Activated T-cell treated with anti-CD3 and anti-CD28 coated beads, Interleukin-2, amount 50 U/mL, for 72 hours (primary cell): ENCODE measurements at regions not wholly inside any gene's neighbourhood (a gene's known extent, or its start where the extent isn't known, plus 50 kb on each side); places are given as distances from the start of the nearest gene placed in this dataset.

Experiments used
- ATAC-seq, 2 donors: fragments of 150-1000 bp; cut with Tn5 transposase; replicated peaks in 1 of 2; 2 replicates each; pipeline ENCODE4 v1.10.0; 2021; ENCODE audit warnings: moderate library complexity in 2 of 2, mild to moderate bottlenecking in 1 of 2
- DNase-seq, 2 donors: peaks; one replicate each; pipeline ENCODE4 v3.0.0; 2021 to 2022; ENCODE audit warnings: mixed read lengths in 1 of 2
- H3K27ac Mint-ChIP-seq: one replicate; pipeline ENCODE4 v1.8.0; 2022; ENCODE audit warnings: mild to moderate bottlenecking, moderate library complexity, mixed read lengths
- H3K27me3 Mint-ChIP-seq: one replicate; pipeline ENCODE4 v1.8.0; 2022; ENCODE audit warnings: low read depth, mixed read lengths
- H3K36me3 Mint-ChIP-seq, 2 donors: one replicate each; pipeline ENCODE4 v1.8.0; 2022; ENCODE audit warnings: mixed read lengths in 2 of 2, mild to moderate bottlenecking in 1 of 2; ENCODE audit not compliant: insufficient read depth in 2 of 2
- H3K4me1 Mint-ChIP-seq: one replicate; pipeline ENCODE4 v1.8.0; 2022; ENCODE audit warnings: low read depth, mixed read lengths
- H3K4me3 Mint-ChIP-seq, 2 donors: one replicate each; pipeline ENCODE4 v1.8.0; 2022; ENCODE audit warnings: mild to moderate bottlenecking in 2 of 2, mixed read lengths in 2 of 2, moderate library complexity in 2 of 2
- H3K9me3 Mint-ChIP-seq, 2 donors: one replicate each; pipeline ENCODE4 v1.8.0; 2022; ENCODE audit warnings: mixed read lengths in 2 of 2

DNA sequence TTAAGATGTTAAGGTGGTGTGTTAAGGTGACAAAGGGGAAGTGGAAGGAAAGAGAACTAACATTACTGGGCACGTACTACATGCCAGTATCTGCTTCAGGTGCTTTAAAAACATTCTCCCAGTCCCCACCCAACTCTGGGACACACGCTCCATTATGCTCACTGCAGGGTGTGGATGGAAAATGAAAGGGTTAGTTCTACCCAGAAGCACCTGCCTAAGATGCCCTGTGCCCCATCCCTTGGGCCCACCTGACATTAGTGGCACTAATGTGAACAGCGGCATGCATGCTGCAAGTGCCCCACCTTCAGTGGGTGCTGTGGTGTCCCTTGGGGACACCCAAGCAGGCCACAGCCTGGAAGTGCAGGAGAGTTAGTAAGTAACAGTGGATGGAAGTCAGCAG, 82.9 kb upstream of the CXADR start:
- Mint-ChIP-seq H3K4me3 (no peak overlapping the region), H3K27me3 (peaks cover 4% of the 10 kb centered on the region), H3K9me3 (no peaks in the 10 kb centered on the region), H3K36me3 (no peaks in the 10 kb centered on the region), H3K27ac (no peak overlapping the region), H3K4me1 (no peaks in the 10 kb centered on the region)
- ATAC-seq = no peak
- no peak for DNase-seq

DNA sequence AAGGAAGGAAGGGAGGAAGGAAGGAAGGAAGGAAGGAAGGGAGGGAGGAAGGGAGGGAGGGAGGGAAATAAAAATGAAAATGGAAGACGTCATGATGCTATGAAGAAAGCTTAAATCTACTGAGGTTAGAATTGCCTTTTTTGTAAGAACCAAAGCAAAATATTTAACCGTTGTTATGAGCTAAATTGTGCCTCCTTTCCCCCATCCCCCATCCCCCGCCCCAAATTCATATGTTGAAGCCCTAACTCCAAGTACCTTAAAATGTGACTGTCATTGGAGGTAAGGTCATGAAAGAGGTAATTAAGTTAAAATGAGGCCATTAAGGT, 80.1 kb upstream of the CXADR start:
- Mint-ChIP-seq H3K4me1 (no peaks in the 10 kb centered on the region), H3K9me3 (no peaks in the 10 kb centered on the region), H3K27ac (no peak overlapping the region), H3K36me3 (no peaks in the 10 kb centered on the region), H3K27me3 (peaks cover 11% of the 10 kb centered on the region), H3K4me3 (no peak overlapping the region)
- no peak for ATAC-seq
- no peak for DNase-seq

DNA sequence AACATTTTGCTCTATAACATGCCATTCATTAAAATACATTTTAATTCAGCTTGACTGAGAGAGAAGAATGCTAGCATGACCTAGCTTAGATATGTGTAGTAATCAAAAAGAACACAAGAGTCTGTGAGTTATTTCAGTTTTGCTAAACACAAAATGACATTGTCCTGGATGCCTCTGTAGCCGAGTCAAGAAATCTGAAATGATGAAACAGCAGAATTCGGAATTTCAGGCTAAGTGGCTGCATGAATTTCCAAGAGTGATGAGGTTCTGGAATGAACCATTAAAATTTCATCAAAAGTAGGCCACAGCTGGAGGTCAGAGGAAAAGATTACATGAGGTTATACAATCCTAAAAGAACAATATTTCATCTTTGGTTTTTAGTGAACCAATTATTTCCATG, 79.1 kb upstream of the CXADR start:
- DNase-seq (no peak), ATAC-seq (no peak)
- Mint-ChIP-seq H3K4me1 (no peaks in the 10 kb centered on the region), H3K27me3 (peaks cover 21% of the 10 kb centered on the region), H3K27ac (no peak overlapping the region), H3K4me3 (no peak overlapping the region), H3K36me3 (no peaks in the 10 kb centered on the region), H3K9me3 (no peaks in the 10 kb centered on the region)

DNA sequence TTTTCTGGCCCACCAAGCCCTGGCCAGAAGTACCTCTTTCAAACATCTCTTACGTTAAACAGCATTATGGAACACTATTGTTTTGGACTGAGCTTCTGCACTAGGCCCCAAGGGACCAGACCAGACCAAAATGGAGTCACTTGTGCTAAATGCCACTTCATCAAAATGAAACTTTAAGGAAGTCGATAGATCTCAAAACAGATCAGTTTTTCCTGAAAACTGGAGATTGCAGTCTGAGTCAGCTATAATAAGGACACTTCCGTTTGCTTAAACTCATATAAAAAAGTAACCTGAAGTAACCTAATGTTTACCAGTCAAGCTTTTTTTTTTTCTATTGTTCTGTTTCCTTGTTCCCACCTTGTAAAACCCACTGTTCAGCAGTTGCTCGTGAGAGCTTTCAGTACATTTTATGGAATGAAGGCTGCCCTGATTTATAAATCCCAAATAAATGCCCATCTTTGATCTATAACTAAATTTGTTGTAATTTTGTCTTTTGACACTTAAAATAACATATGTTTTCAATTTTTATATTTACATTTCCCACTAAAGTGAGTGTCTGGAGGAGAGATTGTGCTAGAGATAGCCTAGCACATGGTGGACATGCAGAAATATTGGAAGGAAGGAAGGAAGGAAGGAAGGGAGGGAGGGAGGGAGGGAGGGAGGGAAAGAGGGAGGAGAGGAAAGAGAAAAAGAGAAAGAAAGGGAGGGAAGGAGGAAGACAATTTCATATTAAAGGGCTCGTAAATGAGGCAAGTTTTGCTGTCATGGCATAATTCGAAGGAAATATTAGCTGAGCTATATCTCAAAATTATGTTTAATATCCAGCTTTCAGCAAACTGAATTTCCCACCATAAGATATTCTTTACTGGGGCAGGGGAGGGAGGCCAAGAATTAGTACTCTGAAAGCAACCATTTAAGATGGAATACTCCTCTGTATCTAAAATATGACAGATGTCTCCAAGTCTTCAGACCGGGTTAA, 77.0 kb upstream of the CXADR start:
- Mint-ChIP-seq H3K4me1 (no peaks in the 10 kb centered on the region), H3K27me3 (peaks cover 32% of the 10 kb centered on the region), H3K27ac (no peak overlapping the region), H3K36me3 (no peaks in the 10 kb centered on the region), H3K9me3 (no peaks in the 10 kb centered on the region), H3K4me3 (no peak overlapping the region)
- DNase-seq (no peak), ATAC-seq (no peak)

DNA sequence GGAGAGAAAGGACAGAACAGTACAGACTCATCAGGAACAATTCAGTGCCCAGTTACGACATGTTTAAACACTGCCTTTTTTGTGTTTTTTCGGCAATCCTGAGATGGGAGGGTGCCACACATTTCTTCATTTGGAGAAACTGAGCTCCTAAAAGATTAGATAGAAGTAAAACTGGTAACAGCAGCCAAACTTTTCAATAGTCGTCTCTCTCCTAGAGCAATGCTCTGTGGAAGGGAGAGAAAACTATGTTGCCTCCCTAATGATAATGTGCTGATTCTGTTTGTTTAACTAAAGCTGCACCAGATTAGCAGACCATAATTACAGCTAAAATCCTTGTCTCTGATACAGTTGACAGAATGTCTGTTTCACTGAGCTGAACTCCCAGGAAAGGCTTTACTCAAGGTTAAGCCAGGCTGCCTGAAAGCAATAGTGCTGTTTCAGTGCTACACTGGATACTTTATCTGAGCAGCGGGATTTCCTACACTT, 76.2 kb upstream of the CXADR start:
- no peaks in the 10 kb centered on the region for H3K4me1 Mint-ChIP-seq
- no peaks in the 10 kb centered on the region for H3K36me3 Mint-ChIP-seq
- ATAC-seq (no peak), DNase-seq (no peak)
- peaks cover 32% of the 10 kb centered on the region for H3K27me3 Mint-ChIP-seq
- no peaks in the 10 kb centered on the region for H3K9me3 Mint-ChIP-seq
- H3K4me3 Mint-ChIP-seq = no peak overlapping the region
- no peak overlapping the region for H3K27ac Mint-ChIP-seq

DNA sequence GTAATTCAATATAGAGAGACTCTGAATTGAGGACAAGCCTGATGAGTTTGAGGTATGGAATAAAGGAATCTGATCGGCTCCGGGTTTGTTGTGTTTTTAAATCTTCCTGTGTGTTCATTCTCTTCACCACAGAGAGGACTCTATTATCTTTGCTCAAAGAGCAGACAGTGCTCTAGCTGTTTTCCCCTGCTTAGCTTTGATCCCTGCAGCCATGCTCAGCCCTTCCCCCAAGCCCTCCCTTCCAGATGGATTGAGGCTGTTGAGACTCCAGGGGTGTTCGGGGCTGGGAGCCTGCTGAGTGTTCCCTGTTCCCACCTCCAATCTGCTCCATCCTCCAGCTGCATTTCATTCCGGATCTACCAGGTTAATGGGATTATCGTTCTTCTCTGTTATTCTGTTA, 74.2 kb upstream of the CXADR start:
- peaks cover 32% of the 10 kb centered on the region for H3K27me3 Mint-ChIP-seq
- H3K36me3 Mint-ChIP-seq = no peaks in the 10 kb centered on the region
- H3K9me3 Mint-ChIP-seq = no peaks in the 10 kb centered on the region
- H3K4me1 Mint-ChIP-seq = no peaks in the 10 kb centered on the region
- ATAC-seq (no peak), DNase-seq (no peak)
- no peak overlapping the region for H3K4me3 Mint-ChIP-seq
- no peak overlapping the region for H3K27ac Mint-ChIP-seq

DNA sequence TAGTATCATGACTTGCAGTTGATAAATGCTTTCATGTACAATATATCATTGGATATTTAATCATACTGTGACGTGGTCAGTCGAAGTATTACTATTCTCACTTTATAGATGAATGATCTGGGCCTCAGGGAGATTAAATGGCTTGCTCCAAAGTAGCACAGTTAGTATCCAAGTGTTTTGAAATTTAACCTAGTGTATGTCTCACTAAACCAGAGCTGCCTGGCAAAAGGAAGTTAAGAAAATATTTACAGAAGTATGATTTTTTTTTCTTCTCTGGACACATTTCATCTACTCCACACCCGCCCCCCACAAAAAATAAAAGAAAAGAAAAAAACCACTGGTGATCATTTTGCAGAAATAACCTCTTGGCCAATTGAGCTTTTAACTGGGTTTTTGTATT, 71.9 kb upstream of the CXADR start:
- Mint-ChIP-seq H3K4me3 (no peak overlapping the region), H3K4me1 (no peaks in the 10 kb centered on the region), H3K27me3 (peaks cover 32% of the 10 kb centered on the region), H3K9me3 (no peaks in the 10 kb centered on the region), H3K36me3 (no peaks in the 10 kb centered on the region), H3K27ac (no peak overlapping the region)
- ATAC-seq (no peak), DNase-seq (no peak)

DNA sequence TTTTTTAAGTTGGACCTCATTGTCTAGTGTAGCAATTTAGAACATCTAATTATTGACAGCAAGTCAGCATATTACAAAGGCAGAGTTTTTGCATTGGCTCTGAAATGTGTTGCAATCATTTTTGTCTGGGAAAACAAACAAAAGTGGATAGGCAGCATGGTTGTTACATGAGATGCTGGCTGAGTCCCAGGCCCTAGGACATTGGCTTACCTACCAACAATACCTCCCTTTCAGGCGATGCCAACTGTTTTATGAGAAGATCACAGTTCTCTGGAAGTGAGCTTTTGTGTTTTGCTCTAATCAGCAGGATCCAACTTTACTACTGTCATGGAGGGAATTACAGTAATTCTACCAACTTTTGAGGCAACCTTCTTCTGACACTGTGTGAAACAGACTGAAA, 71.5 kb upstream of the CXADR start:
- Mint-ChIP-seq H3K9me3 (no peaks in the 10 kb centered on the region), H3K4me3 (no peak overlapping the region), H3K27me3 (peaks cover 32% of the 10 kb centered on the region), H3K4me1 (no peaks in the 10 kb centered on the region), H3K36me3 (no peaks in the 10 kb centered on the region), H3K27ac (no peak overlapping the region)
- DNase-seq = no peak
- no peak for ATAC-seq

DNA sequence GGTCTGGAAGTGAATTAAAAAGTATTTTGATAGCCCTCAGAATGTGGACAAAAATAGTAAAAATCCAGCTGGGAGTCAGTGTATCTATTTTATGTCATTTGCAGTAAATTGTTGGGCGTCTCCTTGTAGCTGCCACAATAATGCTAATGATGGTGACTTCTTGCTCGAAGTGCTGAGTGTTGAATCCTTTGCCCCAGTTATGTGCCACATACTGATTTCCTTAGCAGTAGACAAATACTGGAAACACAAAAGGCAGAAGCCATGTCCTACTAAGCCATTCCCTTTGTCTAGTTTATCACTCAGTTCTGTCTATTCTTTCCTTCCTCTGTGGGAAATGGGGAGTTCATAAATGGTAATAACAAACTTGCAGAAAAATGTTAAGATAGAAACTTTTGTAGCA, 70.7 kb upstream of the CXADR start:
- no peak for DNase-seq
- H3K4me1 Mint-ChIP-seq = no peaks in the 10 kb centered on the region
- no peak overlapping the region for H3K27ac Mint-ChIP-seq
- ATAC-seq = no peak
- H3K36me3 Mint-ChIP-seq = no peaks in the 10 kb centered on the region
- H3K9me3 Mint-ChIP-seq = no peaks in the 10 kb centered on the region
- peaks cover 27% of the 10 kb centered on the region for H3K27me3 Mint-ChIP-seq
- H3K4me3 Mint-ChIP-seq = no peak overlapping the region

DNA sequence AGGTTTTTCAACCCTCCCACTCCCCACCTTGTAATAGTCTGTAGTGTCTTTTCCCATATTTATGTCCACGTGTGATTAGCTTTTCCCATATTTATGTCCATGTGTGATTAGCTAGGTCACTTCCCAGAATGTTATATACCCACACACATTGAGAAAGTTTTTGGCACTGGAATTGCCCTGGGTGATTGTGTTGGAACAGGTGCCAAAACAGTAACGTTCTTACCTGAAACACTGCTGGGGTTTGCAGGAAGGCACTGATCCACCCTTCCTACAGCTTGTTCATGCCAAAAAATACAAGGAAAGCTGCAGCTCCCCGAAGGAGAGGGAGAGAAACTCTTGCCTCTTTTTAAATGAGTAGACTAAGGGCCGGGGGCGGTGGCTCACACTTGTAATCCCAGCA, 68.0 kb upstream of the CXADR start:
- Mint-ChIP-seq H3K27ac (no peak overlapping the region), H3K27me3 (peaks cover 2% of the 10 kb centered on the region), H3K9me3 (no peaks in the 10 kb centered on the region), H3K4me3 (no peak overlapping the region), H3K4me1 (no peaks in the 10 kb centered on the region), H3K36me3 (no peaks in the 10 kb centered on the region)
- DNase-seq (no peak), ATAC-seq (no peak)

DNA sequence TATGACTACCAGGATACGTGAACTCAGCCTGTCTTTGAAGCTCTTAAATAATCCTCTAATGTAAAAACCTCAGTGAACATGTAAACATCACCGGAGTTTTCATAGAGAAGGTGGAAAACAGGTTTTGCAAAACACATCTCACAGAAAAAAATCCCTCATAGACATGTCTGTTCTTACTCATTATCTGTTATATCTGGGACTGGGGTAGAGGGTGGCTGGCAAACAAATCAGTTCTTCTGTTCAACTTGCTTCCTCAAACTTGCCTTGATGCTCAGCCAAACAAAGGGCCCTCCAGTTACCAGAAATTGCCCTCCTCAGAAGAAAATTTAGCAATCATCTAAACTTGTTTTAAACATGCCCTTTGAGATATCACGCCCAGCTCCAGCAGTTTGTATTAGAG, 66.1 kb upstream of the CXADR start:
- no peak overlapping the region for H3K27ac Mint-ChIP-seq
- no peaks in the 10 kb centered on the region for H3K4me1 Mint-ChIP-seq

DNA sequence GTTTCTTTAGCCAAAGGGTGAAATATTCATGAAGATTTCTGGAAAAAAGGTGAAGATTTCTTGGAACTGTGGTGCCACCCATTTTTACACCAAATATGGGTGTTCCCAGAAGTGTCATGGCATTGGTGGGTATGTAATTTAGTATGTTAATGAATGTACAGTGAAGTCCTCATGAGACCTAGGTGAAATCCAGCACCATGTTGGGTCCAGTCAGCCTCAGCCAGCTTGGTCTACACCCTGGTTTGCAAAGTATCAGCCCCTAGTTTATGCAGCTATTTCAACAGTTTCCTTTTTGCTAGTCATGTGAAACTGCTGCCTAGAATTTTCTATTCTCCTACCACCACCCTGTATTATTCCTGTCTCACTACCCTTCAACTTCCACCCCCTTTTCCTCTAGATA, 63.1 kb upstream of the CXADR start:
- Mint-ChIP-seq H3K4me1 (peaks cover 7% of the 10 kb centered on the region), H3K9me3 (no peaks in the 10 kb centered on the region), H3K27me3 (peaks cover 7% of the 10 kb centered on the region), H3K4me3 (no peak overlapping the region), H3K36me3 (no peaks in the 10 kb centered on the region), H3K27ac (no peak overlapping the region)
- DNase-seq (no peak), ATAC-seq (no peak)

More for the DNA sequence above, 66.1 kb upstream of the CXADR start:
- Mint-ChIP-seq H3K9me3 (no peaks in the 10 kb centered on the region), H3K27me3 (no peaks in the 10 kb centered on the region), H3K36me3 (no peaks in the 10 kb centered on the region), H3K4me3 (no peak overlapping the region)
- ATAC-seq (no peak), DNase-seq (no peak)

DNA sequence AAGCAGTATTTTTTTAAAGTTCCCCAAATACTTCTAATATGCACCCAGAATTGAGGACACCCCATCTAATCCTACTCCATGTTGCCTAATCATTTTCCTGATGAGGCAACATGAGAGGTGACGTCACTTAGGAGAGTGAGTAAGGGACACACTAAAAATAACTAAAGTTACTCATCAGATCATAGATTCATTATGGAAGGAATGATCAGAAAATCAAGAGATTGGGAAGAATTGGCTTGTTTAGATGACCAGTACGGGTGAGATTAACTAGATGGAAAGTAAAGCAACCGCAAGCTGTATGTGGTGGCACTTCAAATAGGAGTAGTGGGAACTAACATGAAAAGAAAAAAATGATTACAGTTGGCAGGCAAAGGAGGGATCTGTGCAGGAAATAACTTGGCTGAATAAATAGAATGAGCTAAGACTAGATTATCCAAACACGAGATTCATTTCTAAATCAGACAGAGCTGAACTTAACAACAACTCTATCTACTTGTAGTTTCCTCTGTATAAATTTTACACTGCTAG, 61.4 kb upstream of the CXADR start:
- H3K27ac Mint-ChIP-seq = no peak overlapping the region
- H3K36me3 Mint-ChIP-seq = no peaks in the 10 kb centered on the region
- peaks cover 11% of the 10 kb centered on the region for H3K27me3 Mint-ChIP-seq
- ATAC-seq = no peak
- no peaks in the 10 kb centered on the region for H3K9me3 Mint-ChIP-seq
- H3K4me1 Mint-ChIP-seq = peaks cover 10% of the 10 kb centered on the region
- H3K4me3 Mint-ChIP-seq = no peak overlapping the region
- DNase-seq = no peak
